ENCODE measurements at regions not wholly inside any gene's neighbourhood (a gene's known extent, or its start where the extent isn't known, plus 50 kb on each side); places are given as distances from the start of the nearest gene placed in this dataset.

- TF ChIP-seq CTCF (IDR thresholded peaks at IDR 0.05; ENCODE audit: insufficient read depth, missing control alignments), result no peak
- no peak for DNase-seq (ENCODE audit: insufficient read length, low spot score)
- FAIRE-seq, result no peak
Measured at GRCh38 chr9:78725503-78725902, 428.6 kb downstream of the PSAT1 start.

- no peak for TF ChIP-seq CTCF (IDR thresholded peaks at IDR 0.05; ENCODE audit: insufficient read depth, missing control alignments)
- FAIRE-seq (no peak), DNase-seq (ENCODE audit: insufficient read length, low spot score) (no peak)
Measured at GRCh38 chr9:78745331-78745730, 448.4 kb downstream of the PSAT1 start.

- no peak for FAIRE-seq
- no peak for TF ChIP-seq CTCF (IDR thresholded peaks at IDR 0.05; ENCODE audit: insufficient read depth, missing control alignments)
- no peak for DNase-seq (ENCODE audit: insufficient read length, low spot score)
Measured at GRCh38 chr9:78746010-78746409, 449.1 kb downstream of the PSAT1 start.

- no peak for TF ChIP-seq CTCF (IDR thresholded peaks at IDR 0.05; ENCODE audit: insufficient read depth, missing control alignments)
- FAIRE-seq (no peak), DNase-seq (ENCODE audit: insufficient read length, low spot score) (no peak)
Measured at GRCh38 chr9:78753039-78753438, 456.1 kb downstream of the PSAT1 start.

GRCh38 chr9:78756813-78757510 lies 460.0 kb downstream of the PSAT1 start:
- DNase-seq (ENCODE audit: insufficient read length, low spot score), result no peak
- TF ChIP-seq CTCF (IDR thresholded peaks at IDR 0.05; ENCODE audit: insufficient read depth, missing control alignments), result no peak
- no peak for FAIRE-seq

- DNase-seq (ENCODE audit: insufficient read length, low spot score) (no peak), FAIRE-seq (no peak)
- TF ChIP-seq CTCF (IDR thresholded peaks at IDR 0.05; ENCODE audit: insufficient read depth, missing control alignments), result no peak
Measured at GRCh38 chr9:78763424-78763823, 466.5 kb downstream of the PSAT1 start.

- no peak for TF ChIP-seq CTCF (IDR thresholded peaks at IDR 0.05; ENCODE audit: insufficient read depth, missing control alignments)
- DNase-seq (ENCODE audit: insufficient read length, low spot score) (no peak), FAIRE-seq (no peak)
Measured at GRCh38 chr9:78765861-78766260, 468.9 kb downstream of the PSAT1 start.

All from D721Med (cell line).